VCaP (cell line): ENCODE measurements at regions not wholly inside any gene's neighbourhood (a gene's known extent, or its start where the extent isn't known, plus 50 kb on each side); places are given as distances from the start of the nearest gene placed in this dataset.

Experiments
- H3K27ac ChIP-seq: fragments of 450-650 bp; 2 replicates; pipeline ENCODE4 v1.5.1; 2017
- TF ChIP-seq, protein P1 (sequence below): fragments of 450-650 bp; conservative IDR thresholded peaks from 2 replicates; pipeline ENCODE4 v1.5.1; 2017; ENCODE audit warnings: mild to moderate bottlenecking, moderate library complexity

DNA sequence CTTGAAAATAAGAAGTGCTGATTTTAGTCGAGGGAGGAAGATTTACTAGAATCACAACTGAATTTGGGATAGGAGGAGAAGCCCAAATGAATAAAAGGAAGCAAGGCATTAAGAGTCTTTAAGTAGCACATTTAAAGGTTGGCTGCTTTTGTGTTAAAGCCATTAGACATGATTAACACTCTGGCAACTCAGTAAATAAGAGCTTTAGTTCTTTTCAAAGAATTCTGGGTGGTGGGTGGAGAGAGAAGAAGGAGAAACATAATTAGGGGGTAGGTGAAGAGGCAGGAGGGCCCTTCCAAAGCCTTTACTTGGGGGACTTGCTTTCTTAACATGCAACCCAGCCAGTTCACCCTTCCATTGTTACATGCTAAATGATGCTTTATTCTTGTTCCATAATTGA is 284.6 kb upstream of the SEL1L start:
- TF ChIP-seq, protein P1, sequence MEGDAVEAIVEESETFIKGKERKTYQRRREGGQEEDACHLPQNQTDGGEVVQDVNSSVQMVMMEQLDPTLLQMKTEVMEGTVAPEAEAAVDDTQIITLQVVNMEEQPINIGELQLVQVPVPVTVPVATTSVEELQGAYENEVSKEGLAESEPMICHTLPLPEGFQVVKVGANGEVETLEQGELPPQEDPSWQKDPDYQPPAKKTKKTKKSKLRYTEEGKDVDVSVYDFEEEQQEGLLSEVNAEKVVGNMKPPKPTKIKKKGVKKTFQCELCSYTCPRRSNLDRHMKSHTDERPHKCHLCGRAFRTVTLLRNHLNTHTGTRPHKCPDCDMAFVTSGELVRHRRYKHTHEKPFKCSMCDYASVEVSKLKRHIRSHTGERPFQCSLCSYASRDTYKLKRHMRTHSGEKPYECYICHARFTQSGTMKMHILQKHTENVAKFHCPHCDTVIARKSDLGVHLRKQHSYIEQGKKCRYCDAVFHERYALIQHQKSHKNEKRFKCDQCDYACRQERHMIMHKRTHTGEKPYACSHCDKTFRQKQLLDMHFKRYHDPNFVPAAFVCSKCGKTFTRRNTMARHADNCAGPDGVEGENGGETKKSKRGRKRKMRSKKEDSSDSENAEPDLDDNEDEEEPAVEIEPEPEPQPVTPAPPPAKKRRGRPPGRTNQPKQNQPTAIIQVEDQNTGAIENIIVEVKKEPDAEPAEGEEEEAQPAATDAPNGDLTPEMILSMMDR = no peak
- no peak overlapping the region for H3K27ac ChIP-seq

DNA sequence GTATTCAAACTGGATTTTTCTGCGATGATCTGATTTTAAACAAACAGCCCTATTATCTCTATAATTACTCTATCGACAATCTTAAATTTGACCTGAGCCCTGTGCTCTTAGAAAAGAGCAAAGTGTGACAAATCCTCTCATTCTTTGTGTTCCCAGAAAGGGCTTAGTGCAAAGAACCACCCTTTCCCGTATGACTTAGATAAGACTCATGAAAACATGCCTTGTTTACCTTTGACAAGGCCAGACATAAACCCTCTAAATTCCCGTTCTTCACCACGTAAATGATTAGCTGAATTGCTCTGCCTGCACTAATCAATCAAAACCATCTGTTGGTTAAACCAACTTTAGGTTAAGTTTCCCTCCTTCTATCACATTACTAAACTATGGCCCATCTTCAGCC is 285.7 kb upstream of the SEL1L start:
- TF ChIP-seq, protein P1 = no peak
- no peak overlapping the region for H3K27ac ChIP-seq

DNA sequence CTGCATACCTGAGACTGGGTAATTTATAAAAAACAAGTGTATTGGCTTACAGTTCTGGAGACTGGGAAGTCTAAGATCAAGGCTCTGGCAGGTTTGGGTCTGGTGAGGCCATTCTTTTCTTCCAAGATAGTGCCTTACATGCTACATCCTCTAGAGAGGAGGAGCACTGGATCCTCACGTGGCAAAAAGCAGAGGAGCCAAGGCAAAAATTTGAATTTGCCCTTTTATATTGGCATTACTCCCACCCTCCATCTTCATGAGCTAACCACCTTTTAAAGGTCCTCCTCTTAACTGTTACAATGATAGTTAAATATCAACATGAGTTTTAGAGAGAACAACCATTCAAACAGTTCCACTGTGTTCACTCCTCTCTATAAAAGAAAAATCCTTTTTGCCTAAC is 286.3 kb upstream of the SEL1L start:
- TF ChIP-seq, protein P1 = no peak
- H3K27ac ChIP-seq = no peak overlapping the region

DNA sequence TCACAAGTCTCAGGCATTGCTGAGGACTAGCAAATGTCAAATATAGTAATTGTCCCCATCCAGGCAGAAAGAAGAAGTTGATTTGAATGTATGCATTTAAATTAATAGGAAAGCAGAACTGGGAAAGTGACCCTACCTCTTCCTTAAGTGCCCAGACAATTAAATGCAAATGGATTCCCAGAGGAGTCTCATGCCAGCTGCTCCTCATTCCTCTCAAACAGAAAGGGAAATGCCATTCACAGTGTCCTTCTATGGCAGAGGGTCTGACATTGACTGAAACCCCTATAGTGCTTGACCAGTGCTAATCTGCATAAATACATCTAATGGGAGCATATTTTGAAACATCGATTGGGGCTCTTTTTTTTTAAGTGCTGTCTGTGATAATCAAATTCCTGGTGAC is 292.4 kb upstream of the SEL1L start:
- no peak overlapping the region for H3K27ac ChIP-seq
- TF ChIP-seq, protein P1 = no peak

DNA sequence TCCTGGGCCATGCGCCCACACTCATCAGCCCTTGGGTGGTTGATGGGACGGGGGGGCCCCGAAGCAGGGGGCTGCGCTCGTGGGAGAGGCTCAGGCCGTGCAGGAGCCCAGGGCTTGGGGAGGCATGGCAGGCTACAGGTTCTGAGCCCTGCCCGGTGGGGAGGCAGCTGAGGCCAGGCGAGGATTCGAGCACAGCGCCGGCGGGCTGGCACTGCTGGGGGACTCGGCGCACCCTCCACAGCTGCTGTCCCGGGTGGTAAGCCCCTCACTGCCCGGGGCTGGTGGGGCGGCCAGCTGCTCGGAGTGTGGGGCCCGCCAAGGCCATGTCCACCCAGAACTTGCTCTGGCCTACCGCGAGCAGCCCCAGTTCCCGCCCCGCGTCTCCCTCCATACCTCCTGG is 295.8 kb upstream of the SEL1L start:
- no peak overlapping the region for H3K27ac ChIP-seq
- TF ChIP-seq, protein P1 = no peak

DNA sequence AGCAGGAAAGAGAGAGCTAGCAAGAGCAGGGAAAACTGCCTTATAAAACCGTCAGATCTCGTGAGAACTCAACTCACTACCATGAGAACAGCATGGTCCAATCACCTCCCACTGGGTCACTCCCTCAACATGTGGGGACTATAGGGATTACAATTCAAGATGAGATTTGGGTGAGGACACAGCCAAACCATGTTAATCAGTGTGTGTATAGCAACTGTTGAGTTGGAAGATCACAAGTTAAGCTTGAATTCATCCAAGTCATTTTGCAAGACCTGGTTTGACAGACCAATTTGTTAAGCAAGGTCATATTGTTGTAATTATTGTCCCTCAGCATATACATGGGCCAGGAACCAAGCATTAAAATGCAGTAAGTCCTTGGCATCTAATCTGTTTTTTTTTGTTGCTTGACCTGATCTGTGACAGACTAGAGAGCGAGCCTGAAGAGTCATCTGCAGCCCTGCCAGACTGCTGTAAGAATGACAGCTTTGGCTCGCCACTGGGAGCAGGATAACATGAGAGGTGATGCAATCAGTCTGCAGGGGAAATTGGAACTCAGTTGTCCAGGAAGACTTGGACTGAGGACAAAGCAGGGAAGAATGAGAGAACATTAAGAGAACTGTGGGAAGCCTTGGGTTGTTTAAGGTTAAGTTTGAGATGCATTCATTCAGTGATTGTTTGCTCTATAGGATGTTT is 297.6 kb upstream of the SEL1L start:
- H3K27ac ChIP-seq = no peak overlapping the region
- TF ChIP-seq, protein P1 = no peak

DNA sequence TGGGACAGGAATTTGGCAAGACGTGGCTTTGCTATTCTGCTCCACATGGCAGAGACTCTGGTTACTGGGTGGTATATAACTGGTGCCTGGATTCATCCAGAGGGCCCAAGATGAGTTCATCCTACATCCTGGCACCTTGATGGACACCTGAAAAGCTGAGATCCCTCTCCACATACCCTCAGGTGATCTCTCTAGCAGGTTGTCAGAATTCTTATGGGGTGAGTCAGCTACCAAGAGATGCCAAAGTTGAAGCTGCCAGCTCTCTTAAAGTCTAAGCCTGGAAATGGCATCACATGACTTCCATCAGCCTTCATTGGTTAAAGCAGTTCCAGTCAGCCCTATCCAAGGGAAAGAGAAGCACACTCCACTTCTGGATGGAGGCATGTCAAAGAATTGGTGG is 300.7 kb upstream of the SEL1L start:
- no peak overlapping the region for H3K27ac ChIP-seq
- TF ChIP-seq, protein P1 = no peak
